SU-DHL-6 (cell line): ENCODE measurements at regions not wholly inside any gene's neighbourhood (a gene's known extent, or its start where the extent isn't known, plus 50 kb on each side); places are given as distances from the start of the nearest gene placed in this dataset.

Experiments used
- EZH2phosphoT487 ChIP-seq: fragments of 200-600 bp; sonication (generic), shearing (Covaris generic); conservative IDR thresholded peaks from 2 replicates; pipeline ENCODE4 v1.6.1; 2018; ENCODE audit warnings: mild to moderate bottlenecking, antibody characterized with exemption, low read length, moderate library complexity, mixed read lengths
- TF ChIP-seq, protein P1 (sequence below): fragments of 200-600 bp; sonication (generic); IDR thresholded peaks from one replicate; pipeline ENCODE4 v1.5.1; 2017; ENCODE audit warnings: antibody characterized with exemption, mild to moderate bottlenecking, low read length, moderate library complexity; ENCODE audit not compliant: insufficient read depth, poor library complexity, severe bottlenecking

GRCh38 chr4:178196751-178197374, 754.6 kb upstream of the AGA start:
- TF ChIP-seq, protein P1, sequence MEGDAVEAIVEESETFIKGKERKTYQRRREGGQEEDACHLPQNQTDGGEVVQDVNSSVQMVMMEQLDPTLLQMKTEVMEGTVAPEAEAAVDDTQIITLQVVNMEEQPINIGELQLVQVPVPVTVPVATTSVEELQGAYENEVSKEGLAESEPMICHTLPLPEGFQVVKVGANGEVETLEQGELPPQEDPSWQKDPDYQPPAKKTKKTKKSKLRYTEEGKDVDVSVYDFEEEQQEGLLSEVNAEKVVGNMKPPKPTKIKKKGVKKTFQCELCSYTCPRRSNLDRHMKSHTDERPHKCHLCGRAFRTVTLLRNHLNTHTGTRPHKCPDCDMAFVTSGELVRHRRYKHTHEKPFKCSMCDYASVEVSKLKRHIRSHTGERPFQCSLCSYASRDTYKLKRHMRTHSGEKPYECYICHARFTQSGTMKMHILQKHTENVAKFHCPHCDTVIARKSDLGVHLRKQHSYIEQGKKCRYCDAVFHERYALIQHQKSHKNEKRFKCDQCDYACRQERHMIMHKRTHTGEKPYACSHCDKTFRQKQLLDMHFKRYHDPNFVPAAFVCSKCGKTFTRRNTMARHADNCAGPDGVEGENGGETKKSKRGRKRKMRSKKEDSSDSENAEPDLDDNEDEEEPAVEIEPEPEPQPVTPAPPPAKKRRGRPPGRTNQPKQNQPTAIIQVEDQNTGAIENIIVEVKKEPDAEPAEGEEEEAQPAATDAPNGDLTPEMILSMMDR: no peak
- no peak for TF ChIP-seq EZH2phosphoT487
